WERI-Rb-1 (cell line): ENCODE measurements at regions not wholly inside any gene's neighbourhood (a gene's known extent, or its start where the extent isn't known, plus 50 kb on each side); places are given as distances from the start of the nearest gene placed in this dataset.
"Not testable (repeated sequence)": the region's sequence is repeated elsewhere in the genome, so short reads cannot be mapped to it uniquely, and the experiment has no call there.

Experiments used
- DNase-seq: peaks from one replicate; pipeline ENCODE4 v3.0.0-alpha.2; 2020
- H3K27ac ChIP-seq: fragments of 250-450 bp; sonication (Bioruptor Pico); 2 replicates; pipeline ENCODE4 v1.5.1; 2020; ENCODE audit warnings: mild to moderate bottlenecking, moderate library complexity
- H3K27me3 ChIP-seq: fragments of 250-450 bp; sonication (Bioruptor Pico); 2 replicates; pipeline ENCODE4 v1.5.1; 2021; ENCODE audit warnings: mild to moderate bottlenecking, low read depth, moderate library complexity; ENCODE audit not compliant: insufficient read depth, severe bottlenecking
- H3K36me3 ChIP-seq: fragments of 250-450 bp; sonication (Bioruptor Pico); 2 replicates; pipeline ENCODE4 v1.5.1; 2020; ENCODE audit warnings: mild to moderate bottlenecking, moderate library complexity
- H3K4me3 ChIP-seq: 2 replicates; pipeline ENCODE4 v1.5.1; 2011; ENCODE audit warnings: low read depth, mild to moderate bottlenecking, control low read depth, low read length
- H3K9me3 ChIP-seq: fragments of 250-450 bp; sonication (Bioruptor Pico); 2 replicates; pipeline ENCODE4 v1.5.1; 2021; ENCODE audit warnings: mild to moderate bottlenecking, moderate library complexity; ENCODE audit not compliant: severe bottlenecking

DNA sequence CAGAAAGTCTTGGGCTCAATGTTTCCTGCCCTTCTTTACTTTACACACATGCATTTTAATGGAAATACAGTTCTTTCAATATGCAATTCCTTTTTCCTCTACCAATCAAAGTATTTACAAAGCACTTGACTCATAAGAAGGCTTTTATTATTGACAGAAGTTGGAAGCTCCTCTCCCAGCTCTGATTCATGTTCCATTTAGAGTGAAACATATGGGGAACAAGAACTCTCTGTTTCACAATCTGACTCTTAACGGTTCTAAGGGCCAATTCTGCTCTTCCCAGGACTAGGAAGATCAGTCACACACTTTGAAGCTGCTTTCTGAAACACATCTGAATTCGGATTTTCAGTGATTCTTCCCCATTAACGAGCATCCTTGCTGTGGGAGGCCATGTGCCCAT is 300.5 kb downstream of the ANAPC1 start:
- H3K36me3 ChIP-seq, H3K27ac ChIP-seq, H3K9me3 ChIP-seq, H3K4me3 ChIP-seq, DNase-seq, H3K27me3 ChIP-seq: not testable (repeated sequence)

DNA sequence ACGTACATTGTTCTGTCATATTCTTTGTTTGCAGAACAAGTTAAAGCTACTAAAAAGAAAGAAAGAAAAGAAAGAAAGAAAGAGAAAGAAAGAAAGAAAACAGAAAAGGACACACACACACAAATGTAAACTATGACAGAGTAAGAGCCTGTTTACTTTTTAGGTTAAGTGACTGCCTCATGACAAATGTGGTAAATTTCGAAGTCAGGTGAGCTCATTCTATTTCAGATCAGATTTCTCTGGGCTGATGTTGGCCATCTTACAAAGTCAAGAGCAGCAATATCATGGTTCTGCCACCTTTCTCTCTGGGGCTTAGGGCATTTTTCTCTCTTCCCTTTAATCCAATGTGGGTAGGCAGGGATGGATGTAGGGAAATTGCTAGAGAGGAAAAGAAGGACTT is 299.5 kb downstream of the ANAPC1 start:
- H3K27ac ChIP-seq, H3K4me3 ChIP-seq, H3K27me3 ChIP-seq, H3K9me3 ChIP-seq, DNase-seq, H3K36me3 ChIP-seq: not testable (repeated sequence)

DNA sequence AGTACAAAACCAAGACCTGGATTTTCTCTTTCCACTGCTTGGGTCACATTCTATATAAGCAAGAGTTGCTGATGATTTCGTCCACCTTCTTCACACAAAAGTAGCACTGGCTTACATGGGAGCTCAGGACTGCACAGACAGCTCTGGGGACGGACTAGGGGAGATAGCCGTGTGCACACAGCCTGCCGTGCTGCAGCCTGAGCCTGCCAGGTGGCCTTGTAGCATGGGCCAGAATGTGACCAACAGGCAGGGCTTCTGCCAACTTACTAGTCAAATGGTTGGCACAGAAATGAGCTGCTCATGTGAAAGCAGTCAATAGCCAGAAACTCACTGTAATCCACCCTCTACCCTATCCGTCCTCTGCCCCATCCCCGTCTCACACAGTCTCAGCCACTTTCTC is 299.0 kb downstream of the ANAPC1 start:
- H3K27ac ChIP-seq, DNase-seq, H3K36me3 ChIP-seq, H3K9me3 ChIP-seq, H3K4me3 ChIP-seq, H3K27me3 ChIP-seq: not testable (repeated sequence)

DNA sequence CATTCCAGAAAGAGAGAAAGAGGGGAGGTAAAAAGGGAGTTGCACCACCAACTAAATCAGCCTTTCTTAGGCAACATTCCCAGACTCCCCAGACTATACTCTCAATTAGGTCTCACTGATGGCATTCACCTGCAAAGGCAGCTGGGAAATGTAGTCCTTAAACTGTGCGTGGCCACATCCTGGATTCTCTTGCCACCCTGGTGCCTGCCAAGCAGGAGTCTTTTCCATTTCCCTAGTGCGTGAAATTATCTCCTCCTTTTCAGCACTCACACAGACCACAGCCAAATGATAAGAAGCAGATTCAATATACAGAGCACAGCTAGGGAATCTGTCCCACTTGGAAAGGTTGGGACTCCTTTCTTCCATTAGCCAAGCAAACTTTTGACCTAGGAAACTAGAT is 298.0 kb downstream of the ANAPC1 start:
- not testable (repeated sequence) for DNase-seq, H3K36me3 ChIP-seq, H3K27ac ChIP-seq, H3K27me3 ChIP-seq, H3K4me3 ChIP-seq, H3K9me3 ChIP-seq

DNA sequence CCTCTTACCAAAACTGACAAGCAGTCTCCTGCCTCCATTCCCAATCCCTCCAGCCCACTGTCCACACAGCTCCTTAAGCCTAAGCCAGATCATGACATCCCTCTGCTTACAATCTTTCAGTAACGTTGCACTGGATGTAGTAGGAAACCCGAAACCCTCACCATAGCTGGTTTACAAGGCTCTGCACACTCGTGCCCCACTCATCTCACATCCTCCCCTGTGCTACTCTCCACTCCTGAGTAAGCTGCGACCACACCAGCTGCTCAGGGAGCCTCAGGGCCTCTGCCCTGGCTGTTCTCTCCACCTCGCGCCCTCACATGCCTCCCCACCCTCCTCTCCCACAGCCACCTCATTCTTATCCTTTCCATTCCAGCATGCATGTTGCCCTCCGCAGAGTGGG is 288.9 kb downstream of the ANAPC1 start:
- H3K4me3 ChIP-seq, H3K27me3 ChIP-seq, H3K36me3 ChIP-seq: not testable (repeated sequence)

DNA sequence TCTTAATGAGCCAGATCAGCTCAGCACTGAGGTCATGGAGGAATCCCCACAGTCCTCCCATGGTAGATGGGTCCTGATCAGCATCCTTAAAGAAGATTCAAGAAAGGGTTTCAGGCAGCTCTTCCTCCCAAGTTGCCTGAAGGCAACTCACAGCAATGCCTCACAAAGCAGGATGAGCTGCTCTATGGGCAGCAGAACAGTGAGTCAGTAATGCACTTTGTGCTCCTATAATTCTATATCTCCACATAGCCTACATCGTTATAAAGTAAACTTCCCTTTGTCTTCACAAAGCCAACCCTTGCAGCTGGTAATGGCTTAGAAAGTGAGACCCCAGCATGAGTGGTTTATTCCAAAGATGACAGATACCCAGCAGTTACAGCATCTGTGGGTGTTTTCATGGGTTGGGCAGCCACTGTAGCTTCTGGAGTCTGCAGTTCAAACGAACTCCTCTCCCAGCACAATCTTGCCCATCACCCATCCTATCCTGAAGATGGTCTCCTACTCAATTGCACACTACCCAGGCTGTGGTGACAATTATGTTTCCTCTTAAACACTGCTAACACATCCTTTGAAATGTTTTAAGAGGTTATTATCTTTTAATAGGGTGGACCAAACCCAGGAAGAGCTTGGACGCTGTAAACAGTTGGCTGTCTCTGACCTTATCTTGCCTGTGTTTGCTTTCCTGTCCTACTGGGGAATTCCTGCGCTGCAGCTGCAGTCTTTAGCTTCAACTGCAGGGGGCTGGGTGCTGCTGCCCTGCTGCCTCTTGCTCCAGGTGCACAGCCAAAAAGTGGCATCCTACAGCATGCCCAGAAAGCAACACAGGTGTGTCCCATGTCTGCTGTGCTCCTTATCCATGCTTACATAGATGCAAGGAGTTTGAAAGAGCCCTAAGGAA is 286.9 kb downstream of the ANAPC1 start:
- not testable (repeated sequence) for H3K27ac ChIP-seq, H3K9me3 ChIP-seq, H3K36me3 ChIP-seq, H3K4me3 ChIP-seq, DNase-seq, H3K27me3 ChIP-seq

More for the DNA sequence above, 288.9 kb downstream of the ANAPC1 start:
- not testable (repeated sequence) for DNase-seq, H3K27ac ChIP-seq, H3K9me3 ChIP-seq

DNA sequence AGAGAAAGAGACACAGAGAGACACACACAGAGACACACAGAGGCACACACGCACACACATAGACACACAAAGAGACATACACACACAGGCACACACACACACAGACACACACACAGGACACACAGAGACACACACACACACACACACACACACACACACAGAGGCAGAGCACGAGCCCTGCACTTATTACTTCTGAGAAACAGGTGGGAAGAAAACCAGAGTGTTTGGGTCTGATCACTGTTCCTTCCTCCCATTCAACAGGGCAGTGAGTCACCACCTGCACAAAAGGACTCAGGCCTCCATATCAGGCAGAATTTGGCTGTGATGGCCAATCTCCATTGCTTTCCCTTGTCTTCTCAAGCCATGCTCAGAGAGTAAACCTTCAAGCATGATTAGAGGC is 285.0 kb downstream of the ANAPC1 start:
- H3K27ac ChIP-seq, DNase-seq, H3K9me3 ChIP-seq, H3K4me3 ChIP-seq, H3K36me3 ChIP-seq, H3K27me3 ChIP-seq: not testable (repeated sequence)

DNA sequence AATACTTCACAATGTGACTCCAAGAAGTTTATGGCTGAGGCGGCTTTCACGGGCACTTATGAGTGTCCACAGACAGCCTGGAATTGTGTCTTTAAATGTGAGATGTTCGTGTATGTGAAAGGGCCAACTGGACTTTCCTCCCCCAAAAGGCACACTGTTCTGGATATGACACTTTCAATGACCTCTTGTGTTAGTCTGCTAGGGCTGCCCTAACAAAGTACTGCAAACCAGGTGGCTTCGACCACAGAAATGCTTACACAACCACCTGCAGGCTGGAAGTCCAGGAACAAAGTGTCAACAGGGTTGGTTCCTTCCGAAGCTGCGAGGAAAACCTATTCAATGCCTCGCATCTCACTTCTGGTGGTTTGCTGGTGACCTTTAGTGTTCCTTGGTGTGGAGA is 281.7 kb downstream of the ANAPC1 start:
- not testable (repeated sequence) for H3K36me3 ChIP-seq, H3K27ac ChIP-seq, H3K4me3 ChIP-seq, DNase-seq, H3K27me3 ChIP-seq, H3K9me3 ChIP-seq

DNA sequence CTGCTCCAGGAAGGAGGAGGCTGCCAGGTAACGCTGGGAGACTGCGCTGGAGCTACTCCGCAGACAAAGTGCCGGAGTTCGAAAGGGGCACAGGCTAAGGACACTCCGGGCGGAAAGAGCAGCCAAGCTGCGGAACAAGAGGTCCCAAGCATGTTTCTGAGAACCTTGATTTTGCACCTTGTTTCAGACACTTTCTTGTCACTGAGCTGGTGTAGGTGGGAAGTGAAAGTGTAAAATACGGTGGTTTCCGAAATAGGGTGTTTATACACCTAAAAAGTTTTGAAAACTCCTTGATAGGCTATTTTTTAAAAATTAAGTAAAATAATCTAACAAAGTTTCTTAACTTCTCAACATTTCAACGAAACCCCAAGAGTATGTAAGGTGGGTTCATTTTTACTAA is 278.2 kb downstream of the ANAPC1 start:
- H3K27ac ChIP-seq, H3K9me3 ChIP-seq, H3K4me3 ChIP-seq, H3K27me3 ChIP-seq, H3K36me3 ChIP-seq, DNase-seq: not testable (repeated sequence)

DNA sequence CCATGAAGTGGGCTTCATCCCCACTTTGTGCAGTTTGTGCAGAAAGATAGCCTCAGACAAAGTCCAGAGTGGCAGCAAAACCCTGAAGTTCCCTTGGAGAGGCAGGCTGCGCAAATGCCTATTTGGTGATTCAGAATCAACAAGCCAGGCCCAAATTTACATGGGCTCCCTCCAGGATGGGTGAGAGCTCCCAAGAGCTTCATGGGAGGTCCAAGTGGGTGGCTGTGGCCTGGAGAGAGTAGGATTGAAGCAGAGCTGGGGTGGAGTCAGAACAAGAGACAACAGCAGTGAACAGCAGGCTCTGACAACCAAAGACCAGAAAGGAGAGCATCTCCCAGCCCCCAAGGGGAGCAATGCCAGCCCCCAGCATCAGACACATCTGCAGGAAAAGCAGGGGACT is 277.4 kb downstream of the ANAPC1 start:
- H3K9me3 ChIP-seq, H3K4me3 ChIP-seq, H3K27ac ChIP-seq, DNase-seq, H3K36me3 ChIP-seq, H3K27me3 ChIP-seq: not testable (repeated sequence)

DNA sequence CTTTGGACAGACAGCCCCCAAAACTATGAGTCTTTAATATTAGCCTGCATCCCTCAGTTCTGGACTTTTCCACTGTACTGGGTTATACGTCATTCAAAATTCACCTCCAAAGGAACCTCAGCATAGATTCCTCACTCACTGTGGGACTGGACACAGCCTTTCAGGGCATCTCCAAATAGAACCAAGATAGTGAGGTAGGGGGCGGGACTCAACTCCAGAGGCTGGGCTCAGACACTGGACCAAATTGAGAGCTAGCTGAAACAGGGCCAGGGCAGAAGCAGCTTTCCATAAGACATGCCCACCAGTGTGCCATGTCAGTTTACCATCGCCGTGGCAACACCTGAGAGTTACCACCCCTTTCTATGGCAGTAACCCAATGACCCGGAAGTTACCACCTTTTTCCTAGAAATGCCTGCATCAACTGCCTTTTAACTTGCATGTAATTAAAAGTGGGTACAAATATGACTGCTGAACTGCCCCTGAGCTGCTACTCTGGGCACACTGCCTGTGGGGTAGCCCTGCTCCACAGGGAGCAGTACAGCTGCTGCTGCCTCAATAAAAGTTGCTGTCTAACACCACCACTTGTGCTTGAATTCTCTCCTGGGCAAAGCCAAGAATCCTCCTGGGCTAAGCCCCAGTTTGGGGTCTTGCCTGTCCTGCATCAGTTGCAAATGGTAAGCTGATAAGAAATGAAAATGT is 274.7 kb downstream of the ANAPC1 start:
- H3K9me3 ChIP-seq, H3K36me3 ChIP-seq, H3K27me3 ChIP-seq, DNase-seq, H3K27ac ChIP-seq, H3K4me3 ChIP-seq: not testable (repeated sequence)

DNA sequence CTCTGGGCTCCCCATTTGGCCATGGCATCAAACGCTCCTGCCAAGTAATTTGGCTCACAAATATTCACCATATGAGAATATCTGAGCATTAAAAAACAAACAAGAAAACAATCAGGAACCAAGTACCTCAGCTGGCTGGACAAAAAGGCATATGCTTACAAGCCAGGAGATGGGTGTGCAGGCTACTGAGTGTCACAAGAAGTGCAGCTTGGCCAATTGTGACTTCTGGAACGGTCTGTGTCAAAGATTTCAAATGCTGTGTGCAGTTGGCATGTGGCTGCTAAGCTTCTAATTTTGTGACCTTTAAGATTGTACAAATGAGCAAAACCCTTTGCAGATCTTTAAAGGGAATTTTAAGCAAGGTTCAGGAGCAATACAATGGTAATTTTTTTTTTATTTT is 274.0 kb downstream of the ANAPC1 start:
- H3K27me3 ChIP-seq, H3K9me3 ChIP-seq, H3K4me3 ChIP-seq, DNase-seq, H3K36me3 ChIP-seq, H3K27ac ChIP-seq: not testable (repeated sequence)
